LNCaP clone FGC (cell line): ENCODE measurements at regions not wholly inside any gene's neighbourhood (a gene's known extent, or its start where the extent isn't known, plus 50 kb on each side); places are given as distances from the start of the nearest gene placed in this dataset.

ENCODE experiments used
- DNase-seq: peaks from one replicate; pipeline ENCODE4 v3.0.0-alpha.2; 2011; ENCODE audit warnings: low read depth
- H3K4me3 ChIP-seq: 2 replicates; pipeline ENCODE4 v1.5.1; 2011; ENCODE audit warnings: mild to moderate bottlenecking, low read depth, low read length, control low read depth
- TF ChIP-seq, protein P1 (sequence below): IDR thresholded peaks from 2 replicates; pipeline ENCODE4 v1.5.1; 2012; ENCODE audit warnings: mild to moderate bottlenecking; ENCODE audit not compliant: control insufficient read depth, insufficient read depth; ENCODE audit errors: extremely low read depth

DNA sequence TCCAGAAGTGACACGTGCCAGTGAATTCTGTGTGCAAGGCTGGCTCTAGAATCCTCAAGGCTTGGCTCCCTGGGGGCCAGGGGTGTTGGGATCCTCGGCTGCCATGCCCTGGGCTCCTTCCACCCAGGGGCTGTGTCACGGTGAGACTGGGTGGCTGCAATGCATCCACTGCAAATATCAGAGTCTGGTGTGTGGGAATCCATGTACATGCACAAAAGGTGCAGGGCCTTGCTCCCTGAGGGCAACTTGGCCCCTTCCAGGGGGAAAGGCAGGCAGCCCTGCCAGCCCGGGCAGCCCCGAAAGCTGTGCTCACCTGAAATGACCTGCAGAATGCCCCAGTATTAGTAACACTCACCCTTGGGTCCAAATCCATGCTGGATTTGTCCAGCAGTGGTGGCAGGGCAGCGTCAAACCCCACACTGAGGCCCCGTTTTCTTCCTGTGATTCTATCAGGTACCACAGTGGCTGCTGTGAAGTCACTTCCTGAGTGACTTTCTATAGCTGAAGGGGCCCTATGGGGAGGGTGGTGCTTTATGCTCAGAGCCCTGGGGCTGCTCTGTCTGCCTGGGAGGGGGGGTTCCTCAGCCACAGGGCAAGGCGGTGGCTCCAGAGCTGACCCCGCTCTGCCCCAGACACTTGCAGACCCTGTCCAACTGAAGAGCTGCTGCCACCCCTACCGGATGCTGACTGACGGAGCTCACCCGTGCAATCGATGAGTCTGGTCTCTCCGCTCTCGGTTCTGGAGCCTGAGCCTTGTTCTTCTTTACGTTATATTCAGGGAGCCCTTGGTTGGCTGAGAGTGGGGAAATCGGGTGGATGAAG lies 317.7 kb downstream of the GLRX3 start:
- no peak overlapping the region for H3K4me3 ChIP-seq
- TF ChIP-seq, protein P1, sequence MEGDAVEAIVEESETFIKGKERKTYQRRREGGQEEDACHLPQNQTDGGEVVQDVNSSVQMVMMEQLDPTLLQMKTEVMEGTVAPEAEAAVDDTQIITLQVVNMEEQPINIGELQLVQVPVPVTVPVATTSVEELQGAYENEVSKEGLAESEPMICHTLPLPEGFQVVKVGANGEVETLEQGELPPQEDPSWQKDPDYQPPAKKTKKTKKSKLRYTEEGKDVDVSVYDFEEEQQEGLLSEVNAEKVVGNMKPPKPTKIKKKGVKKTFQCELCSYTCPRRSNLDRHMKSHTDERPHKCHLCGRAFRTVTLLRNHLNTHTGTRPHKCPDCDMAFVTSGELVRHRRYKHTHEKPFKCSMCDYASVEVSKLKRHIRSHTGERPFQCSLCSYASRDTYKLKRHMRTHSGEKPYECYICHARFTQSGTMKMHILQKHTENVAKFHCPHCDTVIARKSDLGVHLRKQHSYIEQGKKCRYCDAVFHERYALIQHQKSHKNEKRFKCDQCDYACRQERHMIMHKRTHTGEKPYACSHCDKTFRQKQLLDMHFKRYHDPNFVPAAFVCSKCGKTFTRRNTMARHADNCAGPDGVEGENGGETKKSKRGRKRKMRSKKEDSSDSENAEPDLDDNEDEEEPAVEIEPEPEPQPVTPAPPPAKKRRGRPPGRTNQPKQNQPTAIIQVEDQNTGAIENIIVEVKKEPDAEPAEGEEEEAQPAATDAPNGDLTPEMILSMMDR = no peak
- DNase-seq = no peak

DNA sequence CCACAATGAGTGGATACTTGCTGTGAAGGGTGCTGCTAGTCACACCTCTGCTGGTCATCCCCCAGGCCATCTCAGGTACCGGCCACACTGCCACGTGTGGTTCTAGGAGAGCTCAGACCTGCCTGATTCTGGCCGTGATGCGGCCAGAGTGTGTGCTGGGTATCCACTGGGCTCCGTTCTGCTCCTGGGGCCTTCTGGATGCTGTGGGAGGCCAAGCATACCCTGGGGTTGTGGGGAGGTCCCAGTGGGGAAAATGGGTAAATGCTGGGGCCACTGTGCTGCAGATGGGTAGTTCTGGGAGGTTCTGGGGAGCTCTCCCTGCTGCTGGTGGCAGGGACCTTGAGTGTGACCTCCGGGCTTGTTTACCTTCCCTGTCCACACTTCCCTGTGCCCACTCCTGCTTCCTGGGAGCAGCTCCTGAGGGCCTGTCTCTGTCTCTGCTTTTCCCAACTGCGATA lies 318.4 kb downstream of the GLRX3 start:
- TF ChIP-seq, protein P1 = no peak
- H3K4me3 ChIP-seq = no peak overlapping the region
- no peak for DNase-seq

DNA sequence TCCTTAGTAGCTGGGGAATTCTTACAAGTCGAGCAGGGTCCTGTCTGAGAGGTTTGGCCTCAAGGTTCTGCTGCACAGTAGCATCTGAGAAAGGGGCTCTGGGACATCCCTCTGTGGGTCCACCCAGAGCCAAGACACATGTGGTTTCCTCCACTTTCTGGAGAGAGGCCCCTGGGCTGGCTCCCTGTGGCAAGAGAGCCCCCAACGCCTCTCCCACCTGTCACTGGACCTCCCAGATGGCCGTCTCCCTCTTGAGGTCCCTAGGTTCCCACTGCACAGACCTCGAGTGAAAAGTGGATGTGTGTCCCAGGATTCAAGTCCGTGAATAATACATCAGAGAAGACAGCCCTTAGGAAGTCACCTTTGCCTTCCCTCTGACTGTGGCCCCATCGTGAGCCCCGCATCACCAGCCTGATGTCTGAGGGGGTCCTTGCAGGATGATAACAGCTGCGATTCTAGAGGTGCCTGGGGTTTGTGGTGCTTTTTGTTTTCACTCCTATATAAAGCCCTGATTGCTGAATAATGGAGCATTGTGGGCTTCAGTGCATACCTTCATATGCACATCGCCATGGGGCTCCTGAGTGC lies 319.0 kb downstream of the GLRX3 start:
- DNase-seq = no peak
- TF ChIP-seq, protein P1 = no peak
- H3K4me3 ChIP-seq = no peak overlapping the region

DNA sequence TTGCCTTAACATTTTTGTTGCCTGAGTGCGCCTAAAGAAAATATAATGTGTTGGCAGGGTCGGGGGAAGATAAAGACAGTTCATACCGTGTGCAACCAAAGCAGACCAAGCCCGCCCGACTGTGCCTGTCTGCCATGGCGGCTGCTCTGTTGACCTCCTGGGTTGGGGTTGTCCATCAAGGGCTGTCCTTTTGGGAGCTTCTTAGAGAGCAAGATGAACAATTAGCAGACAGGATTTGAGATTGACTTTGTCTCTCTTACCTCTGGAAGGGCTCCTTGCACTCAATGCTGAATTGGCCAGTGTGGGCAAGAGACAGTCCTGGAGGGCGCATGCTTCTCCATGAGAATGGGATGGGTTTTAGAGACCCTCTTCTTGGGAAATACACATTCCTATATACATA lies 319.6 kb downstream of the GLRX3 start:
- TF ChIP-seq, protein P1 = no peak
- DNase-seq = no peak
- H3K4me3 ChIP-seq = no peak overlapping the region

GRCh38 chr10:130456616-130457015 lies 320.4 kb downstream of the GLRX3 start:
- TF ChIP-seq, protein P1 = no peak

DNA sequence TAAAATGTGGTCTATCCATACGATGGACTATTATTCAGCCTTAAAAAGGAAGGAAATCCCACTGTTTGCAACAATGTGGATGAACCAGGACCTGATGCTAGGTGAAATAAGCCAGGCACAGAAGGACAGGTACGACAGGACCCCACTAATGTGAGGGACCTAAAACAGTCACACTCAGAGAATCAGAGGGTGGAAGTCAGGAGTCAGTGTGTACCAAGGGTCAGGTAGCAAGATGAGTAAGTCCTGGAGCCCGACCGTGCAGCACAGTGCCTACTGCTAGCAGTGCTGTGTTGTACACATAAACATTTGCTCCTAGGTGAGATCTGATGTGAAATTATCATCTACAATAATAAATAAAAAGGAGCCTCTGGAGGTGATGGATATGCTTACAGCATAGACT lies 322.3 kb downstream of the GLRX3 start:
- DNase-seq = no peak
- TF ChIP-seq, protein P1 = no peak
- no peak overlapping the region for H3K4me3 ChIP-seq

More at GRCh38 chr10:130456616-130457015, 320.4 kb downstream of the GLRX3 start:
- no peak overlapping the region for H3K4me3 ChIP-seq
- DNase-seq = no peak
